ENCODE measurements at regions not wholly inside any gene's neighbourhood (a gene's known extent, or its start where the extent isn't known, plus 50 kb on each side); places are given as distances from the start of the nearest gene placed in this dataset.

- DNase-seq (ENCODE audit: low spot score): no peak
- no peak overlapping the region for H3K27ac ChIP-seq
- no peaks in the 10 kb centered on the region for H3K36me3 ChIP-seq
- H3K4me1 ChIP-seq: no peaks in the 10 kb centered on the region
- H3K27me3 ChIP-seq: no peaks in the 10 kb centered on the region
- H3K9me3 ChIP-seq: no peaks in the 10 kb centered on the region
- H3K4me3 ChIP-seq: no peak overlapping the region
- TF ChIP-seq CTCF (IDR thresholded peaks at IDR 0.05): no peak
Measured at GRCh38 chr7:26459540-26460193, 168.0 kb downstream of the SNX10 start.

- Histone ChIP-seq H3K4me3 (no peak overlapping the region), H3K9me3 (no peaks in the 10 kb centered on the region), H3K4me1 (no peaks in the 10 kb centered on the region), H3K27ac (no peak overlapping the region), H3K27me3 (no peaks in the 10 kb centered on the region), H3K36me3 (no peaks in the 10 kb centered on the region)
- no peak for DNase-seq (ENCODE audit: low spot score)
- TF ChIP-seq CTCF (IDR thresholded peaks at IDR 0.05): no peak
Measured at GRCh38 chr7:26460351-26461085, 168.9 kb downstream of the SNX10 start.

GRCh38 chr7:26461518-26461917 is 169.9 kb downstream of the SNX10 start:
- no peaks in the 10 kb centered on the region for H3K4me1 ChIP-seq
- DNase-seq (ENCODE audit: low spot score): no peak
- no peak for TF ChIP-seq CTCF (IDR thresholded peaks at IDR 0.05)

GRCh38 chr7:26466007-26466406 is 174.3 kb downstream of the SNX10 start:
- H3K36me3 ChIP-seq: no peaks in the 10 kb centered on the region
- H3K27me3 ChIP-seq: no peaks in the 10 kb centered on the region
- no peak overlapping the region for H3K4me3 ChIP-seq
- no peaks in the 10 kb centered on the region for H3K9me3 ChIP-seq
- no peak for TF ChIP-seq CTCF (IDR thresholded peaks at IDR 0.05)
- no peak overlapping the region for H3K27ac ChIP-seq
- DNase-seq (ENCODE audit: low spot score): no peak
- no peaks in the 10 kb centered on the region for H3K4me1 ChIP-seq

More at GRCh38 chr7:26461518-26461917, 169.9 kb downstream of the SNX10 start:
- Histone ChIP-seq H3K27ac (no peak overlapping the region), H3K9me3 (no peaks in the 10 kb centered on the region), H3K27me3 (no peaks in the 10 kb centered on the region), H3K36me3 (no peaks in the 10 kb centered on the region), H3K4me3 (no peak overlapping the region)

GRCh38 chr7:26467104-26467503 is 175.4 kb downstream of the SNX10 start:
- Histone ChIP-seq H3K27ac (no peak overlapping the region), H3K4me1 (no peaks in the 10 kb centered on the region), H3K4me3 (no peak overlapping the region), H3K27me3 (no peaks in the 10 kb centered on the region), H3K9me3 (no peaks in the 10 kb centered on the region), H3K36me3 (no peaks in the 10 kb centered on the region)
- DNase-seq (ENCODE audit: low spot score): no peak
- TF ChIP-seq CTCF (IDR thresholded peaks at IDR 0.05): no peak

All from right atrium auricular region (tissue), 2 donors.